SK-N-SH treated with all-trans-retinoic acid at 6 μM for 48 hours (cell line): ENCODE measurements at regions not wholly inside any gene's neighbourhood (a gene's known extent, or its start where the extent isn't known, plus 50 kb on each side); places are given as distances from the start of the nearest gene placed in this dataset.

Experiments
- OSR1 ChIP-seq: fragments of 250-450 bp; sonication (Bioruptor Pico); IDR thresholded peaks from 2 replicates; pipeline ENCODE4 v1.8.0; 2022; ENCODE audit warnings: moderate library complexity, mild to moderate bottlenecking, inconsistent platforms
- TF ChIP-seq, protein P1 (sequence below): fragments of 250-450 bp; sonication (Bioruptor Pico); IDR thresholded peaks from 2 replicates; pipeline ENCODE4 v1.5.1; 2020; ENCODE audit warnings: low read depth, mild to moderate bottlenecking, moderate library complexity

DNA sequence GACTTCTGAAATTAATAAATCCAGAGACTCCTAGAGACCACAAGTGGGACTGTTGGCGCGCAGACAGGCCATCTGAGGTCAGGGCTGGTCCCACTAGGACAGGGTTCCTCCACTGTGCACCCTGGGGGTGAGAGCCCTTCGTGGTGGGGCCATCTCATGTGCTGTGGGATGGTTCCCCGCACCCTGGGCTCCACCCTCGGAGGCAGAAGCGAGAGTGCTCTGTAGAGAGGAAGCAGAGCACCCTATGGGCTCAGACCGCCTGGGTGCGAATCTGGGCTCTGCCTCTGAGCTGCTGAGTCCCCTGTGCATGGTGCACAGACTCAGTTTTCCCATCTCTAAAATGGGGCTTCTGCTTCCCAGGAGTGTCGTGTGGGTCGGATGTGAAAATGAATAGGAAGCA is 227.3 kb downstream of the NPHP4 start:
- TF ChIP-seq, protein P1, sequence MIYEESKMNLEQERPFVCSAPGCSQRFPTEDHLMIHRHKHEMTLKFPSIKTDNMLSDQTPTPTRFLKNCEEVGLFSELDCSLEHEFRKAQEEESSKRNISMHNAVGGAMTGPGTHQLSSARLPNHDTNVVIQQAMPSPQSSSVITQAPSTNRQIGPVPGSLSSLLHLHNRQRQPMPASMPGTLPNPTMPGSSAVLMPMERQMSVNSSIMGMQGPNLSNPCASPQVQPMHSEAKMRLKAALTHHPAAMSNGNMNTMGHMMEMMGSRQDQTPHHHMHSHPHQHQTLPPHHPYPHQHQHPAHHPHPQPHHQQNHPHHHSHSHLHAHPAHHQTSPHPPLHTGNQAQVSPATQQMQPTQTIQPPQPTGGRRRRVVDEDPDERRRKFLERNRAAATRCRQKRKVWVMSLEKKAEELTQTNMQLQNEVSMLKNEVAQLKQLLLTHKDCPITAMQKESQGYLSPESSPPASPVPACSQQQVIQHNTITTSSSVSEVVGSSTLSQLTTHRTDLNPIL (CRISPR knock-in tag): no peak
- no peak for TF ChIP-seq OSR1 (CRISPR knock-in tag)
